ENCODE measurements at regions not wholly inside any gene's neighbourhood (a gene's known extent, or its start where the extent isn't known, plus 50 kb on each side); places are given as distances from the start of the nearest gene placed in this dataset.

GRCh38 chr3:34584971-34585370 lies 786.5 kb downstream of the PDCD6IP start:
- TF ChIP-seq PAX5 (IDR thresholded peaks at IDR 0.05; ENCODE audit: insufficient read depth, low read length, severe bottlenecking) (no peak), POLR2A (IDR thresholded peaks at IDR 0.05; ENCODE audit: low read depth, low read length) (no peak), POLR2AphosphoS5 (IDR thresholded peaks at IDR 0.05; ENCODE audit: low read depth, low read length) (no peak), SPI1 (IDR thresholded peaks at IDR 0.05; ENCODE audit: low read depth, low read length) (no peak), TAF1 (IDR thresholded peaks at IDR 0.05; ENCODE audit: low read depth, low read length) (no peak)
